ENCODE measurements at regions not wholly inside any gene's neighbourhood (a gene's known extent, or its start where the extent isn't known, plus 50 kb on each side); places are given as distances from the start of the nearest gene placed in this dataset.

DNA sequence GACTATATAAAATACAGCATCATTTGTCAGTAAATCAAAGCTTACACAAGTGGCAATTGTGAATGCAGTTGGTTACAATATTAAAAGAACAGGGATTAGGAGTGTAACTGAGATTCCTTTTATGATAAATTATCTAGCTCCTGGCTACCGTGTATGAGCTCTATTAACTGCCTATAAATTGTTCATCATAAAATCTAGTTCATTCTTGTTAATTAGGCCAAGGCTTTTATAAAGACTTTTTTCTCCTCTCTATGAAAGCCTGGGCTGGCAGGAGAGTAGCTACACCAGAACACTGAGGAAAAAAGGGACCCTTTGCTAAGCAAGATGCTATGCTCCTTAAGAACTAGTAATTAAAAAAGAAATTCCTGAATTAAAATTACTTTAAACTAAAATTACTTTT, 132.4 kb upstream of the MEF2C start:
- Histone ChIP-seq H3K27me3 (replicated peaks; ENCODE audit: control insufficient read depth, insufficient read depth, low read length, poor library complexity, severe bottlenecking) (no peaks in the 10 kb centered on the region), H3K27ac (ENCODE audit: insufficient read depth, low read length, poor library complexity, severe bottlenecking) (no peak overlapping the region), H3K36me3 (ENCODE audit: control insufficient read depth, insufficient read depth, low read length) (no peaks in the 10 kb centered on the region)

GRCh38 chr5:89011778-89012711, 129.1 kb upstream of the MEF2C start:
- Histone ChIP-seq H3K27ac (ENCODE audit: insufficient read depth, low read length, poor library complexity, severe bottlenecking) (no peak overlapping the region), H3K36me3 (ENCODE audit: control insufficient read depth, insufficient read depth, low read length) (no peaks in the 10 kb centered on the region), H3K4me3 (ENCODE audit: insufficient read depth, low read depth, low read length, poor library complexity, severe bottlenecking) (no peak overlapping the region), H3K4me1 (ENCODE audit: control insufficient read depth, insufficient read depth, low read length, poor library complexity, severe bottlenecking) (no peaks in the 10 kb centered on the region), H3K27me3 (replicated peaks; ENCODE audit: control insufficient read depth, insufficient read depth, low read length, poor library complexity, severe bottlenecking) (no peaks in the 10 kb centered on the region), H3K9me3 (ENCODE audit: control insufficient read depth, low read length) (no peaks in the 10 kb centered on the region)
- no peak for DNase-seq

More for the DNA sequence above, 132.4 kb upstream of the MEF2C start:
- Histone ChIP-seq H3K4me3 (ENCODE audit: insufficient read depth, low read depth, low read length, poor library complexity, severe bottlenecking) (no peak overlapping the region), H3K9me3 (ENCODE audit: control insufficient read depth, low read length) (no peaks in the 10 kb centered on the region), H3K4me1 (ENCODE audit: control insufficient read depth, insufficient read depth, low read length, poor library complexity, severe bottlenecking) (no peaks in the 10 kb centered on the region)
- DNase-seq: no peak

DNA sequence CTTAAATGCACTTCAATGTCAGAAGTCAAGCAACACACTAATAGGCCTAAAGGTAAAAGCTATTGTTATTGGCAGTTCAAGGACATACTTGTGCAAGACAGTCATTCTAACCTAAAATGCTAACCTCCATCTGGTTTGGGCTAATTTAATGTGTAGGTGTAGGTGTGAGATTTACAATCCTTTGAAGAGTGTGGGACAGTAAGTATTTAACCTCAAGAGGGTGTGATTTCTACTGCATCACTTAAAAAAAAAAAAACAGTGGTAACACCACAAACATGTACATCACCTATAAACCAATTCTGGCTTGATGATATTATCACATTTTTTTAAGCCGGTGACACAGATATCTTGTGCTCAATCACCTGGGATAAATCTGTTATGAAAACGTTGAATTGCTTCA, 127.5 kb upstream of the MEF2C start:
- H3K4me1 ChIP-seq (ENCODE audit: control insufficient read depth, insufficient read depth, low read length, poor library complexity, severe bottlenecking): no peaks in the 10 kb centered on the region
- no peak overlapping the region for H3K27ac ChIP-seq (ENCODE audit: insufficient read depth, low read length, poor library complexity, severe bottlenecking)
- DNase-seq: no peak
- H3K9me3 ChIP-seq (ENCODE audit: control insufficient read depth, low read length): no peaks in the 10 kb centered on the region
- H3K4me3 ChIP-seq (ENCODE audit: insufficient read depth, low read depth, low read length, poor library complexity, severe bottlenecking): no peak overlapping the region
- H3K36me3 ChIP-seq (ENCODE audit: control insufficient read depth, insufficient read depth, low read length): no peaks in the 10 kb centered on the region
- no peaks in the 10 kb centered on the region for H3K27me3 ChIP-seq (replicated peaks; ENCODE audit: control insufficient read depth, insufficient read depth, low read length, poor library complexity, severe bottlenecking)

DNA sequence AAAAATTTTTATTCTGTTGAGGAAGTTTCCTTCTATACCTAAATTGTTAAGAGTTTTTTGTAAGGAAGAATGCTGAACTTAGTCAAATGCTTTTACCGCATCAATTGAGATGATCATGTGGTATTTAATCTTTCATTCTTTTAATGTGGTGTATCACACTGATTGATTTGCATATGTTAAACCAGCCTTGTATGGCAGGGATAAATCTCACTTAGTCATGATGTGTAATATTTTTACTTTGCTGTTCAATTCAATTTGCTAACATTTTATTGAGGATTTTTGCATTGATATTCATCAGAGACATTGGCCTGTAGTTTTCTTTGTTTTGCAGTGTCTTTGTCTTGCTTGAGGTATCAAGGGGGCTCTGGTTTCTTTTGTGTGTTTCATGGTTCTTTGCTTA, 125.3 kb upstream of the MEF2C start:
- Histone ChIP-seq H3K4me3 (ENCODE audit: insufficient read depth, low read depth, low read length, poor library complexity, severe bottlenecking) (no peak overlapping the region), H3K4me1 (ENCODE audit: control insufficient read depth, insufficient read depth, low read length, poor library complexity, severe bottlenecking) (no peaks in the 10 kb centered on the region), H3K27ac (ENCODE audit: insufficient read depth, low read length, poor library complexity, severe bottlenecking) (no peak overlapping the region), H3K36me3 (ENCODE audit: control insufficient read depth, insufficient read depth, low read length) (no peaks in the 10 kb centered on the region), H3K27me3 (replicated peaks; ENCODE audit: control insufficient read depth, insufficient read depth, low read length, poor library complexity, severe bottlenecking) (no peaks in the 10 kb centered on the region), H3K9me3 (ENCODE audit: control insufficient read depth, low read length) (no peaks in the 10 kb centered on the region)
- no peak for DNase-seq

DNA sequence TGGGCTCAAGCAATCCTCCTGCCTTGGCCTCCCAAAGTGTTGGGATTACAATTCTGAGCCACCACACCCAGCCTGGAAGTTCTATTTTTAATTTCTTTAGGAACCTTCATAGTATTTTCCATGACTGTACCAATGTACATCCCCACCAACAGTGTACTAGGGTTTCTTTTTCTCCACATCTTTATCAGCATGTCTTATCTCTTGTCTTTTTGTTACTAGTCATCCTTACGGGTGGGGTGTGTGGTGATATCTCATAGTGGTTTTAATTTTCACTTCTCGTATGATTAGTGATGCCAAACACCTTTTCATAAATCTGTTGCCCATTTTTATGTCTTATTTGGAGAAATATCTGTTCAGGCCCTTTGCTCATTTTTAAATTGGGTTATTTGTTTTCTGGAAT, 123.0 kb upstream of the MEF2C start:
- Histone ChIP-seq H3K36me3 (ENCODE audit: control insufficient read depth, insufficient read depth, low read length) (no peaks in the 10 kb centered on the region), H3K4me1 (ENCODE audit: control insufficient read depth, insufficient read depth, low read length, poor library complexity, severe bottlenecking) (no peaks in the 10 kb centered on the region), H3K4me3 (ENCODE audit: insufficient read depth, low read depth, low read length, poor library complexity, severe bottlenecking) (no peak overlapping the region), H3K27me3 (replicated peaks; ENCODE audit: control insufficient read depth, insufficient read depth, low read length, poor library complexity, severe bottlenecking) (no peaks in the 10 kb centered on the region), H3K27ac (ENCODE audit: insufficient read depth, low read length, poor library complexity, severe bottlenecking) (no peak overlapping the region), H3K9me3 (ENCODE audit: control insufficient read depth, low read length) (no peaks in the 10 kb centered on the region)
- no peak for DNase-seq

DNA sequence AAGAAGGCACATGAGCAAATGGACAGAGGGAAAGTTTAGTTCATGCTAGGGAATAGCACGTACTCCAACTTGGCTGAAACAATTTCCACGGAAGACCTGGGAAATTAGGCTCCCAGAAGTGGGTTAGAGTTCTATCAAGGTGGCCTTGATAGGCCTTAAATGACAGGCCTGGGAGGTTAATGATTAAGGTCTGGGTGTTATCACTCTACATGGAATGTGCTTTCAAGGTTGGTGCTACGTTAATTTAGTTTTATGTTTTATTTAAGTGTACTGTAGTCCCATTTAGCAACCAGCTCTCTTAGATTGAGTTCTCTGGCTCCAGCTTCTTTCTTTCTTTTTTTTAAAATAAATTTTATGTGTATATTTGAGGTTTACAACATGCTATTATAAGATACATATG, 121.4 kb upstream of the MEF2C start:
- no peaks in the 10 kb centered on the region for H3K27me3 ChIP-seq (replicated peaks; ENCODE audit: control insufficient read depth, insufficient read depth, low read length, poor library complexity, severe bottlenecking)
- H3K27ac ChIP-seq (ENCODE audit: insufficient read depth, low read length, poor library complexity, severe bottlenecking): no peak overlapping the region
- DNase-seq: no peak
- no peaks in the 10 kb centered on the region for H3K4me1 ChIP-seq (ENCODE audit: control insufficient read depth, insufficient read depth, low read length, poor library complexity, severe bottlenecking)
- no peak overlapping the region for H3K4me3 ChIP-seq (ENCODE audit: insufficient read depth, low read depth, low read length, poor library complexity, severe bottlenecking)
- H3K36me3 ChIP-seq (ENCODE audit: control insufficient read depth, insufficient read depth, low read length): no peaks in the 10 kb centered on the region
- H3K9me3 ChIP-seq (ENCODE audit: control insufficient read depth, low read length): no peaks in the 10 kb centered on the region

- Histone ChIP-seq H3K36me3 (ENCODE audit: control insufficient read depth, insufficient read depth, low read length) (no peaks in the 10 kb centered on the region), H3K27ac (ENCODE audit: insufficient read depth, low read length, poor library complexity, severe bottlenecking) (no peak overlapping the region), H3K4me3 (ENCODE audit: insufficient read depth, low read depth, low read length, poor library complexity, severe bottlenecking) (no peak overlapping the region), H3K27me3 (replicated peaks; ENCODE audit: control insufficient read depth, insufficient read depth, low read length, poor library complexity, severe bottlenecking) (no peaks in the 10 kb centered on the region), H3K9me3 (ENCODE audit: control insufficient read depth, low read length) (no peaks in the 10 kb centered on the region), H3K4me1 (ENCODE audit: control insufficient read depth, insufficient read depth, low read length, poor library complexity, severe bottlenecking) (no peaks in the 10 kb centered on the region)
- DNase-seq: no peak
These were observed 120.6 kb upstream of the MEF2C start for GRCh38 chr5:89003563-89004036.

DNA sequence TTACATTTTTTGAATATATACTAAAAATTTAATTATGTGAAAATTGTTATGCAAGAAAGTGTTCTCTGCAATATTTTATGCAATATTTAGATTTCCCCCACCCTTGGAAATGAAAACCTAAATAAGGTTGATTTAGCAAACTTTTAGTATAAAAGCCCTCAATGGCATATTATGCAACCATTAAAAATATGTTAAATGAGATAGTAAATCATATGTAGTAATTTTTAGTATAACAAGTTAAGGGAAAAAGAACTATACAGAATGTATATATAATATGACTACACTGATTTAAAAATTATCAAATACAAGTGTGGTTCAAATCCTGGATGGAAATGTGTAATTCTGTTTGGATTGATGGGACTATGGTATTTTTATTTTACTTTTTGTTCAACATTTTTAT, 116.9 kb upstream of the MEF2C start:
- no peak for DNase-seq
- H3K27me3 ChIP-seq (replicated peaks; ENCODE audit: control insufficient read depth, insufficient read depth, low read length, poor library complexity, severe bottlenecking): no peaks in the 10 kb centered on the region

GRCh38 chr5:88997937-88998336, 115.0 kb upstream of the MEF2C start:
- H3K9me3 ChIP-seq (ENCODE audit: control insufficient read depth, low read length): no peaks in the 10 kb centered on the region
- H3K4me3 ChIP-seq (ENCODE audit: insufficient read depth, low read depth, low read length, poor library complexity, severe bottlenecking): no peak overlapping the region
- H3K4me1 ChIP-seq (ENCODE audit: control insufficient read depth, insufficient read depth, low read length, poor library complexity, severe bottlenecking): no peaks in the 10 kb centered on the region
- DNase-seq: no peak
- no peaks in the 10 kb centered on the region for H3K27me3 ChIP-seq (replicated peaks; ENCODE audit: control insufficient read depth, insufficient read depth, low read length, poor library complexity, severe bottlenecking)
- no peaks in the 10 kb centered on the region for H3K36me3 ChIP-seq (ENCODE audit: control insufficient read depth, insufficient read depth, low read length)
- H3K27ac ChIP-seq (ENCODE audit: insufficient read depth, low read length, poor library complexity, severe bottlenecking): no peak overlapping the region

More for the DNA sequence above, 116.9 kb upstream of the MEF2C start:
- Histone ChIP-seq H3K4me1 (ENCODE audit: control insufficient read depth, insufficient read depth, low read length, poor library complexity, severe bottlenecking) (no peaks in the 10 kb centered on the region), H3K9me3 (ENCODE audit: control insufficient read depth, low read length) (no peaks in the 10 kb centered on the region), H3K36me3 (ENCODE audit: control insufficient read depth, insufficient read depth, low read length) (no peaks in the 10 kb centered on the region), H3K27ac (ENCODE audit: insufficient read depth, low read length, poor library complexity, severe bottlenecking) (no peak overlapping the region), H3K4me3 (ENCODE audit: insufficient read depth, low read depth, low read length, poor library complexity, severe bottlenecking) (no peak overlapping the region)

- H3K4me1 ChIP-seq (ENCODE audit: control insufficient read depth, insufficient read depth, low read length, poor library complexity, severe bottlenecking): no peaks in the 10 kb centered on the region
- H3K36me3 ChIP-seq (ENCODE audit: control insufficient read depth, insufficient read depth, low read length): no peaks in the 10 kb centered on the region
- H3K27ac ChIP-seq (ENCODE audit: insufficient read depth, low read length, poor library complexity, severe bottlenecking): no peak overlapping the region
- no peaks in the 10 kb centered on the region for H3K9me3 ChIP-seq (ENCODE audit: control insufficient read depth, low read length)
- H3K27me3 ChIP-seq (replicated peaks; ENCODE audit: control insufficient read depth, insufficient read depth, low read length, poor library complexity, severe bottlenecking): no peaks in the 10 kb centered on the region
- no peak for DNase-seq
- no peak overlapping the region for H3K4me3 ChIP-seq (ENCODE audit: insufficient read depth, low read depth, low read length, poor library complexity, severe bottlenecking)
These were observed 101.1 kb upstream of the MEF2C start for GRCh38 chr5:88984040-88984439.

Measured in effector memory CD4-positive, alpha-beta T cell (primary cell).